Esophagus (tissue), 2 donors: ENCODE measurements at regions not wholly inside any gene's neighbourhood (a gene's known extent, or its start where the extent isn't known, plus 50 kb on each side); places are given as distances from the start of the nearest gene placed in this dataset.

ENCODE experiments used
- H3K27ac ChIP-seq, 2 donors: one replicate each; pipeline ENCODE4 v1.5.1; 2013; ENCODE audit warnings: low read depth in 2 of 2, mild to moderate bottlenecking in 2 of 2, inconsistent platforms in 1 of 2, low read length in 1 of 2, moderate library complexity in 1 of 2
- H3K27me3 ChIP-seq, 2 donors: one replicate each; pipeline ENCODE4 v1.6.1; 2013; ENCODE audit warnings: low read length in 2 of 2, control low read depth in 1 of 2, mild to moderate bottlenecking in 1 of 2; ENCODE audit not compliant: insufficient read depth in 2 of 2, control insufficient read depth in 1 of 2
- H3K36me3 ChIP-seq, 2 donors: one replicate each; pipeline ENCODE4 v1.6.1; 2013; ENCODE audit warnings: low read length in 1 of 2; ENCODE audit not compliant: control insufficient read depth in 2 of 2, insufficient read depth in 2 of 2
- H3K4me1 ChIP-seq, 2 donors: one replicate each; pipeline ENCODE4 v1.6.1; 2013; ENCODE audit warnings: low read length in 1 of 2; ENCODE audit not compliant: control insufficient read depth in 2 of 2, insufficient read depth in 2 of 2
- H3K4me3 ChIP-seq, 2 donors: one replicate each; pipeline ENCODE4 v1.5.1; 2013; ENCODE audit warnings: low read length in 2 of 2, mild to moderate bottlenecking in 2 of 2, low read depth in 1 of 2, moderate library complexity in 1 of 2
- H3K9me3 ChIP-seq, 2 donors: one replicate each; pipeline ENCODE4 v1.6.1; 2013; ENCODE audit warnings: mild to moderate bottlenecking in 2 of 2, low read depth in 1 of 2, low read length in 1 of 2, moderate library complexity in 1 of 2; ENCODE audit not compliant: control insufficient read depth in 2 of 2, insufficient read depth in 1 of 2
- WGBS, 2 donors: extraction: QIAGEN DNeasy Blood & Tissue Kit; methylation state at CpG; one replicate each; pipeline ENCODE4 v1.1.7; 2013; 5-methylcytosine and 5-hydroxymethylcytosine counted together
- donor health status: healthy with polysubstance abuse.
- donor health status: Bipolar disorder and iron deficiency.

DNA sequence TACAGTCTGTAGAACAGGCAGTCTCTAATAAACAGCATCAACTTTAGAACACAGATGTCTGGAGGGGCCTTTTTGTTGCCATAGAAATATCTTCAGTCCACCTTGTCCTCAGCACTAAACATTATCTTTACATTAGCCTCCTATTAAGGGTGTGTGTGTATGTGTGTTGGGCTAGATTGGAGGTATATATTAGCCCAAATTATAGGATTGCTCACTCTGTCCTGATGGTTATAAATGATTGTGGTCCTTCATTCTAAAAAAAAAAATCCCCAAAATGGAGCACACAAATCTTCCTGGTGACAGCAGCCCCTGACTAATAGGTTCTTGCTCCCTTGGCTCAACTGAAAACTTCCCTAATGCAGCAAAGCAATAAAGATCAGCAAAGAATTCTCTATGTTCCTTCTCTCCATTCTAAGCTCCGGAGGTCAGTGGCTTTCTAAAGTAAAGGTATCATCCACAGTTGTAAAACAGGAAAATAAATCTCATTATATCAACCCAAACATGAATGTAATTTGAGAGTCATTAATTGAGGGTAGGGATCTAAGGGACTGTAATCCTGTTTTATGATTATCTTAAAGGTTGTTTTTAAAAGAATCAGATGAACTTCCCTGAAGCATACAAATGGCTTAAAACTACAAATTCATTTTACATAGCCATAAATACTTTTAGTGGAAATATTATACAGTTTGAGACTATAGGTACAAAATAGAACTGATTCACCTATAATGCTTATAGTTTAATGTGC lies 232.7 kb downstream of the KLF12 start:
- Histone ChIP-seq H3K4me1 (no peaks in the 10 kb centered on the region), H3K36me3 (no peaks in the 10 kb centered on the region), H3K4me3 (no peak overlapping the region), H3K27me3 (no peaks in the 10 kb centered on the region), H3K27ac (no peak overlapping the region), H3K9me3 (no peaks in the 10 kb centered on the region)
- 82 to 83% methylated on average over 1 of the region's 1 CpG for WGBS, 2 donors

DNA sequence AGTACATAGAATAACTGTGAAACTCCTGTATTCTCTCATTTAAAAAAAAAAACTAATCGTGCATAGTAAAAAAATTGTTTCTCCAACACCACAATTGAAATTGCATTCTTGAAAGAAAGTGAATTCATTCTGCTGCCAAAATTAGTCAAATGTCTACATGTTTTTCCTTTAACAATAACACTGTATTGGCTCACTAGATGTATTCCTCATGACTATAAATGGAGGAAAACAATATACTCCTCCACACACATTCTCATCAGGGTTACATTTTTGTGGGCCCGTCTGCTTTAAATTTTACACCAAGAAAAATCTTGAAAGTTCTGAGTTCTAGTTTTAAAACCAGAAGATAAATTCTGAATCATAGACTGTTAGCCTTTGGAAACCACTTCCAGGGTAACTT lies 233.6 kb downstream of the KLF12 start:
- Histone ChIP-seq H3K4me3 (no peak overlapping the region), H3K36me3 (no peaks in the 10 kb centered on the region), H3K27ac (no peak overlapping the region), H3K27me3 (no peaks in the 10 kb centered on the region), H3K4me1 (no peaks in the 10 kb centered on the region), H3K9me3 (no peaks in the 10 kb centered on the region)
- WGBS, 2 donors = 58 to 66% methylated on average over 2 of the region's 2 CpGs

DNA sequence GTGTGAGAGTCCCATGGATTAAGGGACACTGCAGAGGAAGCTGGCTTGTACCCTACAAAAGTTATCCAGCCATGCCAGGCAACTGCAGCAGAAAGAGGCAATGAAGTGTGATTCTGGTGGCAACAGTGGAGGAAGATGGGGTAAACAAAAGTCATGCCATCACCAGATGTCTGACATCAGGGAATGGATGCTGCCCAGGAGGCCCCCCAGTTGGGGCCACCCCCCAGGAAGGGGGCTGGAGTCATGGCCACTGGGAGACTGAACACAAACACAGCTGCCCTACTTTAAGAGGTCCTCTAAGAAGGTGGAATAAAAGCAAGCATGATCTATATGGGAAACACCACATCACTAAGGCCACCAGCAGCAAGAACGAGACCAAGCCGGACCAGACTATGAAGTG lies 235.3 kb downstream of the KLF12 start:
- no peaks in the 10 kb centered on the region for H3K4me1 ChIP-seq
- H3K9me3 ChIP-seq = no peaks in the 10 kb centered on the region
- H3K27ac ChIP-seq = no peak overlapping the region
- no peak overlapping the region for H3K4me3 ChIP-seq
- WGBS, 2 donors = 98 to 99% methylated on average over 2 of the region's 2 CpGs
- H3K36me3 ChIP-seq = no peaks in the 10 kb centered on the region
- no peaks in the 10 kb centered on the region for H3K27me3 ChIP-seq

DNA sequence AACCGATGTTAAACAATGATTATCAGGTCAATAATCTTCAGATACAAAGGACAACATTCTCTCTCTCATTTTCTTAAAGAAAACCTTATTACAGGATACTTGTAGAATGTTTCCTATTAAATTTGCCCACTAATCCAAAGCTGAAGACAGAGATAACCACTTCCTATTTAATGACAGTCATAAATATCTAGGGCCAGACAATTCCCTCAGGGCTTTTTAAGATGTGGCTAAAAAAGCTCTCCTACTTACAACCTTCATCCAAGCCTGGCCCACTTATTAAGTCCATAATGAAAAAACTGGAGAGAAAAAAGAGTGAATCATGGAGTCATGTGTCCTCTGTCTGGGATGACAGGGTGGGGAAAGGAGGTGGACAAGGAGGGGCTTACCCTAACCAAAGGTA lies 235.9 kb downstream of the KLF12 start:
- H3K27me3 ChIP-seq = no peaks in the 10 kb centered on the region
- WGBS, 2 donors = 78 to 82% methylated on average over 1 of the region's 1 CpG

DNA sequence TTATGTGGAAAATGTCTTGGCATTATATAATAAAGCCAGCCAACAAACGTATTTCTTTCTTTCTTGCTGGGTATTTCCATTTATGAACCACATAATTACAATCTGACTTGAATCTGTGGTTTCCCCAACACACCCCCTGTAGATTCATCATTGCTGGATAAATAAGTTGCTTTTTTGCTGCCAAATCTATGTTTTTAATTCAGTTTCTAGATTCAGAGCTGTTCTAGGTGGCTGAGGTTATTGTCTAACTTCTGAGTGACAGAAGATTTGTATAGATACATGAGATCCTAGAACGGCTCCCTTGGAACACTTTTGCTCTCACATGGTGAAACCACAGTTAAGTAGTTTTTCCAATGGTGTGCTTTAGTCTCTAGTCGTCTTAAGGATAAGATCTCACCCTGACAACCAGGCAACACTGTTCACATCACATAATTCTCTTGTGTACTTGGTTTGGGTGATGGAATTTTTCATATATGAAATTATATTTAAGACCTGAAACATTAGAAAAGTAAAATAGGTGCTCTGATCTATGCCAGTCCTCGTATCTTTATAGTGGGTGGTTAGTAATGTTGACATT lies 239.1 kb downstream of the KLF12 start:
- H3K27me3 ChIP-seq = no peaks in the 10 kb centered on the region
- H3K9me3 ChIP-seq = no peaks in the 10 kb centered on the region
- no peak overlapping the region for H3K4me3 ChIP-seq
- no peaks in the 10 kb centered on the region for H3K4me1 ChIP-seq
- no peaks in the 10 kb centered on the region for H3K36me3 ChIP-seq
- WGBS, 2 donors = 62 to 69% methylated on average over 4 of the region's 4 CpGs
- H3K27ac ChIP-seq = no peak overlapping the region

More for the DNA sequence above, 235.9 kb downstream of the KLF12 start:
- H3K36me3 ChIP-seq = no peaks in the 10 kb centered on the region
- H3K9me3 ChIP-seq = no peaks in the 10 kb centered on the region
- no peak overlapping the region for H3K4me3 ChIP-seq
- H3K27ac ChIP-seq = no peak overlapping the region
- no peaks in the 10 kb centered on the region for H3K4me1 ChIP-seq

DNA sequence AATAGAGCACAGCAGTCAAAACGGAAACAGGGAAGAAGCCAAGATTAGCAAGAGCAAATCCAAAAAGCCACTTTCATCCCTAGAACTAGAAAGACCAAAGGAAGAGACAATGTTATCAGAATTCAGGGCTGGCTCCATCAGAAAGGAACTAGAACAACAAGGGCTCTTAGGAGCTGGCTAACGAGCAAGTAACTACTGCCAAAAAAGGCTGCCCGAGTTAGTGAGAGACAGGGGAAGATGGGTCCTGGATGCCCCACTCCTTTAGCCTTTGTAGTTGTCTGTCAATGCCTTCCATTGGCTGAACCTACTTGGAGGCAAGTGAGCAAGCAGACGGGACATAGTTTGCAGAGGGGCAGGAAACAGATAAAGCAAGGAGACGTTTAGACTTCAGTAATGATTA lies 240.4 kb downstream of the KLF12 start:
- Histone ChIP-seq H3K9me3 (no peaks in the 10 kb centered on the region), H3K36me3 (no peaks in the 10 kb centered on the region), H3K4me3 (no peak overlapping the region), H3K27ac (no peak overlapping the region), H3K27me3 (no peaks in the 10 kb centered on the region), H3K4me1 (no peaks in the 10 kb centered on the region)
- 81 to 87% methylated on average over 5 of the region's 5 CpGs for WGBS, 2 donors

DNA sequence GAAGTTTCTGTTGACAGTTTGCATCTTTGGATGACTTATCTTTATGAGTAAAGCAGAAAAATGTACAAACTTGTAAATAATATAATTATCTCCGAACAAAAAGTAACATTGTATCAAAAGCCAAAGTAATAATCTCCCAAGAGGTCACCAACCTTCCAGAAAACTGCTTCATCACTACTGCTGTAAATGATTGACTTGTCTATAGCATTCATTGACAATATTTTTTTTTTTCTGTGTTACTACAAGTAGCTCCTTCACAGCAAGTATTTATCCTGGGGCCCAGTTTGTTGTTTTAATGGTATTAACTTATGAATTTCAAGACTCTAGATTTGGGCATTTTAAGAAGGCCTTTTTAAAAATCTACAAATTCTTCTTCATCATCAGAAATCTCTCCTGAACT lies 242.4 kb downstream of the KLF12 start:
- Histone ChIP-seq H3K4me3 (no peak overlapping the region), H3K9me3 (no peaks in the 10 kb centered on the region), H3K27ac (no peak overlapping the region), H3K4me1 (no peaks in the 10 kb centered on the region), H3K27me3 (no peaks in the 10 kb centered on the region), H3K36me3 (no peaks in the 10 kb centered on the region)
- 80 to 88% methylated on average over 1 of the region's 1 CpG for WGBS, 2 donors

DNA sequence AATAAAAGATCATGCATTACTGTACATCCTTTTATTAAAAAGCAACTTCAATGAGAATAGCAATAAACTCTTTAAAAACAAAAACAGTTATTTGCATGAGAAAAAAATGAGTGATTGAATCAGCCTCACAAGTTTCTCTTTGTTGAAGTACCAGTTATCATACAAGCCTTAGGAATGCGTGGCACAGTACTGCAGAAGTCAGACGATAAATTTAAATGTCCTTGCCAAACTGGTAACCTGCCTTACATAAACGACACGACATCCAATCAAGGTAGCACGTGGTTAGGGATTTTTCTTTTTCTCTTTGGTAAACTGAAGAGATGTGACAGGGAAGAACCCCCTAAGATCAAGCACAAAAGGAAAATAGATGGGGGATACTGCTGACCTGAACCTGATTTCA lies 251.0 kb downstream of the KLF12 start:
- H3K27ac ChIP-seq = no peak overlapping the region
- no peaks in the 10 kb centered on the region for H3K9me3 ChIP-seq
- H3K36me3 ChIP-seq = no peaks in the 10 kb centered on the region
- no peaks in the 10 kb centered on the region for H3K4me1 ChIP-seq
- H3K4me3 ChIP-seq = no peak overlapping the region
- H3K27me3 ChIP-seq = no peaks in the 10 kb centered on the region
- 65 to 68% methylated on average over 5 of the region's 5 CpGs for WGBS, 2 donors

DNA sequence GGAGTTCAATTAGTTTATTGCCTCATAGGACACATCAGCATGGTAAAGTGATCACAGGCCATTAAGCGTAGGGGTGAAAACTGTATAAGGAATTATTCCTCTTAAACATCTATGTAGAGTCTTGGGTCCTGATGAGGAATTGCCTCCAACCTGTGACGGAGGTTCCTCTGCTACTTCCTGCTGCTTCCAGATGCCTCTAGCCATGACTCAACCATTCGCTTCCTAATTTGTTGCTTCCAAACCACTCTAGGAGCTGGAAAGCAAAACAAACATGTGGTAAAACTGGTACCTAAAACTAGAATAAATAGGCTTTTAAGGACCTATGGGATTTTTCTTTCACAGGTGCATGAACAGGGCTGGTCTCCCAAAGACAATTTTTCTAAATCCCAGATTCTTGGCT lies 253.8 kb downstream of the KLF12 start:
- Histone ChIP-seq H3K4me1 (no peaks in the 10 kb centered on the region), H3K9me3 (no peaks in the 10 kb centered on the region), H3K4me3 (no peak overlapping the region), H3K36me3 (no peaks in the 10 kb centered on the region), H3K27ac (no peak overlapping the region), H3K27me3 (no peaks in the 10 kb centered on the region)
- WGBS, 2 donors = 91 to 93% methylated on average over 3 of the region's 3 CpGs
